GM12878 (cell line): ENCODE measurements at regions not wholly inside any gene's neighbourhood (a gene's known extent, or its start where the extent isn't known, plus 50 kb on each side); places are given as distances from the start of the nearest gene placed in this dataset.

Experiments
- ATAC-seq: fragments of 200-7000 bp; cut with Tn5 transposase; 3 replicates; pipeline ENCODE4 v1.9.1; 2020; ENCODE audit warnings: mild to moderate bottlenecking, moderate library complexity
- BruUV-seq: library from RNA; stranded (reverse); fragments of 400-500 nt; replicated peaks from 2 replicates; lab custom pipeline; 2021; lab: Mats Ljungman, UMichigan
- CTCF ChIA-PET: fragments of 300-600 bp; sonication (Branson Sonifier 250); formaldehyde crosslinking; extraction: SDS; loops from one replicate; lab custom pipeline; 2021; ENCODE audit warnings: inconsistent platforms; lab: Yijun Ruan, JAX
- POLR2A ChIA-PET: fragments of 350-600 bp; formaldehyde crosslinking; extraction: SDS; loops from one replicate; lab custom pipeline; 2021; ENCODE audit warnings: inconsistent platforms; lab: Charles Lee
- RAD21 ChIA-PET: fragments of 300-600 bp; sonication (Branson Sonifier 250); formaldehyde crosslinking; loops from one replicate; lab custom pipeline; 2023; ENCODE audit warnings: antibody characterized with exemption; ENCODE audit not compliant: unreplicated experiment; lab: Charles Lee
- SMC1A ChIA-PET: fragments of 300-600 bp; sonication (Branson Sonifier 250); formaldehyde crosslinking; loops from one replicate; lab custom pipeline; 2023; ENCODE audit not compliant: unreplicated experiment, uncharacterized antibody; lab: Charles Lee
- DNase-seq: peaks from one replicate; pipeline ENCODE4 v3.0.0-alpha.2; 2011; ENCODE audit warnings: low read depth, low spot score
- FAIRE-seq: peaks from 3 replicates; lab custom pipeline; 2011; peaks lifted over from hg19 to GRCh38; lab: Jason Lieb, UNC
- H2AFZ ChIP-seq: 2 replicates; pipeline ENCODE4 v1.6.0; 2011; ENCODE audit warnings: low read depth, low read length, control low read depth; ENCODE audit not compliant: control insufficient read depth
- H3K27ac ChIP-seq: 2 replicates; pipeline ENCODE4 v1.5.1; 2011; ENCODE audit warnings: control low read depth; ENCODE audit not compliant: control insufficient read depth, insufficient read depth
- H3K27me3 ChIP-seq, 2 experiments: replicated peaks in 1 of 2; 2 replicates each; pipeline versions ENCODE4 v1.6.0 to v1.6.1; 2011; ENCODE audit warnings: low read length in 1 of 2; ENCODE audit not compliant: control insufficient read depth in 2 of 2, insufficient read depth in 2 of 2
- H3K36me3 ChIP-seq, 2 experiments: 2 replicates each; pipeline ENCODE4 v1.5.1; 2011; ENCODE audit warnings: low read length in 1 of 2; ENCODE audit not compliant: control insufficient read depth in 2 of 2, insufficient read depth in 2 of 2
- H3K4me1 ChIP-seq: 2 replicates; pipeline ENCODE4 v1.6.1; 2011; ENCODE audit warnings: mild to moderate bottlenecking, low read length, moderate library complexity, mixed read lengths; ENCODE audit not compliant: control insufficient read depth, insufficient read depth
- H3K4me2 ChIP-seq: 2 replicates; pipeline ENCODE4 v1.6.0; 2011; ENCODE audit warnings: control low read depth; ENCODE audit not compliant: control insufficient read depth, insufficient read depth
- H3K4me3 ChIP-seq: fragments of 200-600 bp; sonication (generic); 2 replicates; pipeline ENCODE4 v1.5.1; 2016
- H3K79me2 ChIP-seq: 2 replicates; pipeline ENCODE4 v1.6.0; 2011; ENCODE audit warnings: low read length; ENCODE audit not compliant: control insufficient read depth, insufficient read depth
- H3K9ac ChIP-seq: 2 replicates; pipeline ENCODE4 v1.8.0; 2011; ENCODE audit warnings: low read length, control low read depth, mixed read lengths; ENCODE audit not compliant: control insufficient read depth, insufficient read depth
- H3K9me3 ChIP-seq: replicated peaks from 3 replicates; pipeline ENCODE4 v1.5.1; 2011; ENCODE audit warnings: mild to moderate bottlenecking, low read length; ENCODE audit not compliant: control insufficient read depth, insufficient read depth
- H4K20me1 ChIP-seq: 2 replicates; pipeline ENCODE4 v1.6.0; 2011; ENCODE audit not compliant: control insufficient read depth, insufficient read depth
- CHD4 ChIP-seq: fragments of 200-600 bp; sonication (generic); IDR thresholded peaks from 2 replicates; pipeline ENCODE4 v1.6.1; 2016; ENCODE audit warnings: mild to moderate bottlenecking
- E2F8 ChIP-seq: fragments of 450-650 bp; IDR thresholded peaks from 2 replicates; pipeline ENCODE4 v1.6.1; 2018; ENCODE audit warnings: mild to moderate bottlenecking, low read depth, moderate library complexity; ENCODE audit not compliant: partially characterized antibody
- FOXK2 ChIP-seq: fragments of 450-650 bp; IDR thresholded peaks from 2 replicates; pipeline ENCODE4 v1.6.1; 2017; ENCODE audit warnings: mild to moderate bottlenecking, moderate library complexity
- HCFC1 ChIP-seq: fragments of 150-350 bp; IDR thresholded peaks from 2 replicates; pipeline ENCODE4 v1.6.1; 2014; ENCODE audit warnings: low read length
- HSF1 ChIP-seq: fragments of 150-350 bp; IDR thresholded peaks from 2 replicates; pipeline ENCODE4 v1.6.1; 2014; ENCODE audit warnings: mild to moderate bottlenecking, low read depth, low read length
- IRF5 ChIP-seq: fragments of 450-650 bp; IDR thresholded peaks from 2 replicates; pipeline ENCODE4 v1.6.1; 2017; ENCODE audit warnings: borderline replicate concordance
- JUND ChIP-seq: IDR thresholded peaks from 2 replicates; pipeline ENCODE4 v1.6.1; 2012; ENCODE audit warnings: low read depth, mild to moderate bottlenecking, low read length, improper control_type of control experiment, moderate library complexity
- KAT2A ChIP-seq: conservative IDR thresholded peaks from 2 replicates; pipeline ENCODE4 v1.6.1; 2011; ENCODE audit warnings: low read depth, low read length; ENCODE audit not compliant: control insufficient read depth
- NR2C2 ChIP-seq: IDR thresholded peaks from 2 replicates; pipeline ENCODE4 v1.6.1; 2011; ENCODE audit warnings: borderline replicate concordance, low read depth; ENCODE audit not compliant: control insufficient read depth, insufficient read length
- RAD51 ChIP-seq: fragments of 450-650 bp; IDR thresholded peaks from 2 replicates; pipeline ENCODE4 v1.6.1; 2016; ENCODE audit warnings: moderate library complexity, mild to moderate bottlenecking, inconsistent platforms
- RELB ChIP-seq: fragments of 450-650 bp; IDR thresholded peaks from 2 replicates; pipeline ENCODE4 v1.6.1; 2017; ENCODE audit warnings: low read depth, mild to moderate bottlenecking, moderate library complexity
- ZBTB33 ChIP-seq: fragments of 450-650 bp; IDR thresholded peaks from 2 replicates; pipeline ENCODE4 v1.6.1; 2017; ENCODE audit warnings: mild to moderate bottlenecking
- ZNF24 ChIP-seq: fragments of 450-650 bp; IDR thresholded peaks from 2 replicates; pipeline ENCODE4 v1.6.1; 2017; ENCODE audit warnings: antibody characterized with exemption, mild to moderate bottlenecking
- WGBS: methylation state at CpG from one replicate; pipeline ENCODE4 v1.1.6; 2016; ENCODE audit warnings: low lambda C conversion rate; ENCODE audit not compliant: insufficient replicate concordance, insufficient coverage; ENCODE audit errors: missing lambda C conversion rate; 5-methylcytosine and 5-hydroxymethylcytosine counted together
- in situ Hi-C: fragments of 300-500 bp; cut with MboI; formaldehyde crosslinking; loops from 9 replicates; pipeline ENCODE4 v1.14.3; 2018; ENCODE audit warnings: mixed read lengths
- intact Hi-C: fragments of 100-400 bp; cut with micrococcal nuclease; formaldehyde crosslinking; loops from one replicate; pipeline ENCODE4 v1.14.2; 2022; ENCODE audit not compliant: unreplicated experiment

GRCh38 chr7:83276250-83276649 lies 113.6 kb upstream of the PCLO start:
- ATAC-seq = no peak
- no TSS peak for BruUV-seq
- H2AFZ ChIP-seq = no peak overlapping the region

More at GRCh38 chr7:83276250-83276649, 113.6 kb upstream of the PCLO start:
- Histone ChIP-seq H3K79me2 (no peaks in the 10 kb centered on the region), H3K4me2 (no peak overlapping the region), H3K4me3 (no peak overlapping the region), H3K36me3 (no peaks in the 10 kb centered on the region), H3K27ac (no peak overlapping the region), H3K4me1 (no peaks in the 10 kb centered on the region), H3K9me3 (no peaks in the 10 kb centered on the region), H4K20me1 (no peaks in the 10 kb centered on the region), H3K27me3 (no peaks in the 10 kb centered on the region), H3K9ac (no peak overlapping the region)
- FAIRE-seq = no peak
- 0% methylated on average over 1 of the region's 1 CpG for WGBS
- TF ChIP-seq KAT2A (no peak), RELB (no peak), JUND (no peak), IRF5 (no peak), CHD4 (no peak), FOXK2 (no peak), RAD51 (no peak), ZBTB33 (no peak), E2F8 (no peak), NR2C2 (no peak), ZNF24 (no peak), HSF1 (no peak), HCFC1 (no peak)
- in situ Hi-C loops (loop anchor here (10.0 kb wide), 1 partner anchor 461 kb away; no protein-coding TSS in a partner anchor), intact Hi-C loops (no loop called here)
- ChIA-PET POLR2A (no interaction called here), CTCF (no interaction called here), RAD21 (no interaction called here), SMC1A (no interaction called here)
- no peak for DNase-seq
